ENCODE measurements at regions not wholly inside any gene's neighbourhood (a gene's known extent, or its start where the extent isn't known, plus 50 kb on each side); places are given as distances from the start of the nearest gene placed in this dataset.

GRCh38 chr2:16119741-16120140 lies 179.4 kb downstream of the MYCN start:
- intact Hi-C loops (cut with DNase I; ENCODE audit: low total_unique reads): no loop called here
- Histone ChIP-seq H3K4me3 (no peak overlapping the region), H3K27me3 (no peaks in the 10 kb centered on the region), H3K4me1 (no peaks in the 10 kb centered on the region), H3K9me3 (no peaks in the 10 kb centered on the region), H3K36me3 (ENCODE audit: low read depth, missing control alignments) (no peaks in the 10 kb centered on the region), H3K27ac (no peak overlapping the region)
- WGBS, 2 donors: 88 to 95% methylated on average over 3 of the region's 3 CpGs
- TF ChIP-seq POLR2A (IDR thresholded peaks at IDR 0.05) (no peak), CTCF (IDR thresholded peaks at IDR 0.05) (no peak)
- no peak for DNase-seq

GRCh38 chr2:16118611-16119590 lies 178.6 kb downstream of the MYCN start:
- no peaks in the 10 kb centered on the region for H3K27me3 ChIP-seq
- intact Hi-C loops (cut with DNase I; ENCODE audit: low total_unique reads): no loop called here
- no peaks in the 10 kb centered on the region for H3K9me3 ChIP-seq
- no peak for TF ChIP-seq CTCF (IDR thresholded peaks at IDR 0.05)
- H3K4me1 ChIP-seq: no peaks in the 10 kb centered on the region
- DNase-seq: no peak
- no peak overlapping the region for H3K4me3 ChIP-seq
- WGBS, 2 donors: 89 to 95% methylated on average over 5 of the region's 5 CpGs
- no peak overlapping the region for H3K27ac ChIP-seq
- H3K36me3 ChIP-seq (ENCODE audit: low read depth, missing control alignments): no peaks in the 10 kb centered on the region

- H3K27ac ChIP-seq: no peak overlapping the region
- no peaks in the 10 kb centered on the region for H3K36me3 ChIP-seq (ENCODE audit: low read depth, missing control alignments)
- no peaks in the 10 kb centered on the region for H3K27me3 ChIP-seq
- intact Hi-C loops (cut with DNase I; ENCODE audit: low total_unique reads): no loop called here
- no peak for DNase-seq
- WGBS, 2 donors: 94% methylated on average over 9 of the region's 9 CpGs
- H3K4me1 ChIP-seq: no peaks in the 10 kb centered on the region
- TF ChIP-seq POLR2A (IDR thresholded peaks at IDR 0.05): no peak
- TF ChIP-seq CTCF (IDR thresholded peaks at IDR 0.05): no peak
- H3K9me3 ChIP-seq: no peaks in the 10 kb centered on the region
- H3K4me3 ChIP-seq: no peak overlapping the region
Observed at GRCh38 chr2:16117791-16118610, 177.7 kb downstream of the MYCN start.

GRCh38 chr2:16117021-16117700 lies 176.8 kb downstream of the MYCN start:
- H3K9me3 ChIP-seq: no peaks in the 10 kb centered on the region
- DNase-seq: no peak
- TF ChIP-seq CTCF (IDR thresholded peaks at IDR 0.05): no peak
- no peak for TF ChIP-seq POLR2A (IDR thresholded peaks at IDR 0.05)
- H3K27ac ChIP-seq: no peak overlapping the region
- H3K27me3 ChIP-seq: no peaks in the 10 kb centered on the region
- H3K4me3 ChIP-seq: no peak overlapping the region
- no peaks in the 10 kb centered on the region for H3K4me1 ChIP-seq
- 94 to 95% methylated on average over 9 of the region's 9 CpGs for WGBS, 2 donors
- intact Hi-C loops (cut with DNase I; ENCODE audit: low total_unique reads): no loop called here
- no peaks in the 10 kb centered on the region for H3K36me3 ChIP-seq (ENCODE audit: low read depth, missing control alignments)
